ENCODE measurements at regions not wholly inside any gene's neighbourhood (a gene's known extent, or its start where the extent isn't known, plus 50 kb on each side); places are given as distances from the start of the nearest gene placed in this dataset.
"Not testable (repeated sequence)": the region's sequence is repeated elsewhere in the genome, so short reads cannot be mapped to it uniquely, and the experiment has no call there.

GRCh38 chr22:26964642-26965041, 307.3 kb downstream of the MIAT start:
- Histone ChIP-seq H3K36me3 (peaks cover 4% of the 10 kb centered on the region), H3K4me1 (no peaks in the 10 kb centered on the region), H3K27me3 (ENCODE audit: low read depth) (peaks cover 39% of the 10 kb centered on the region), H3K4me3 (no peak overlapping the region), H3K9me3 (replicated peaks) (peaks cover 11% of the 10 kb centered on the region), H3K27ac (replicated peaks) (no peak overlapping the region)
- no peak for DNase-seq
- no peak for TF ChIP-seq CTCF (IDR thresholded peaks at IDR 0.05; ENCODE audit: borderline replicate concordance)
- intact Hi-C loops (cut with micrococcal nuclease) = no loop called here

- no peak overlapping the region for H3K27ac ChIP-seq (replicated peaks)
- peaks cover 4% of the 10 kb centered on the region for H3K36me3 ChIP-seq
- no peak for DNase-seq
- H3K9me3 ChIP-seq (replicated peaks) = peaks cover 11% of the 10 kb centered on the region
- no peak overlapping the region for H3K4me3 ChIP-seq
- H3K27me3 ChIP-seq (ENCODE audit: low read depth) = peaks cover 32% of the 10 kb centered on the region
- TF ChIP-seq CTCF (IDR thresholded peaks at IDR 0.05; ENCODE audit: borderline replicate concordance) = no peak
- intact Hi-C loops (cut with micrococcal nuclease) = no loop called here
- no peaks in the 10 kb centered on the region for H3K4me1 ChIP-seq
Observed at GRCh38 chr22:26967282-26967681, 309.9 kb downstream of the MIAT start.

GRCh38 chr22:26968859-26969523, 311.6 kb downstream of the MIAT start:
- peaks cover 35% of the 10 kb centered on the region for H3K27me3 ChIP-seq (ENCODE audit: low read depth)
- DNase-seq = no peak
- H3K9me3 ChIP-seq (replicated peaks) = peaks cover 11% of the 10 kb centered on the region
- H3K4me1 ChIP-seq = no peaks in the 10 kb centered on the region
- H3K4me3 ChIP-seq = no peak overlapping the region
- intact Hi-C loops (cut with micrococcal nuclease) = no loop called here
- no peak for TF ChIP-seq CTCF (IDR thresholded peaks at IDR 0.05; ENCODE audit: borderline replicate concordance)
- peaks cover 4% of the 10 kb centered on the region for H3K36me3 ChIP-seq
- no peak overlapping the region for H3K27ac ChIP-seq (replicated peaks)

- Histone ChIP-seq H3K4me1 (no peaks in the 10 kb centered on the region), H3K27ac (replicated peaks) (no peak overlapping the region), H3K4me3 (no peak overlapping the region), H3K27me3 (ENCODE audit: low read depth) (peaks cover 52% of the 10 kb centered on the region), H3K9me3 (replicated peaks) (no peaks in the 10 kb centered on the region), H3K36me3 (no peaks in the 10 kb centered on the region)
- no peak for DNase-seq
- no peak for TF ChIP-seq CTCF (IDR thresholded peaks at IDR 0.05; ENCODE audit: borderline replicate concordance)
- intact Hi-C loops (cut with micrococcal nuclease) = no loop called here
Observed at GRCh38 chr22:26970809-26971394, 313.5 kb downstream of the MIAT start.

- no peak for DNase-seq
- no peak overlapping the region for H3K4me3 ChIP-seq
- no peak overlapping the region for H3K27ac ChIP-seq (replicated peaks)
- intact Hi-C loops (cut with micrococcal nuclease) = no loop called here
- no peaks in the 10 kb centered on the region for H3K4me1 ChIP-seq
- no peaks in the 10 kb centered on the region for H3K9me3 ChIP-seq (replicated peaks)
- peaks cover 66% of the 10 kb centered on the region for H3K27me3 ChIP-seq (ENCODE audit: low read depth)
- no peaks in the 10 kb centered on the region for H3K36me3 ChIP-seq
- no peak for TF ChIP-seq CTCF (IDR thresholded peaks at IDR 0.05; ENCODE audit: borderline replicate concordance)
Observed at GRCh38 chr22:26972286-26972685, 314.9 kb downstream of the MIAT start.

GRCh38 chr22:26972915-26973314, 315.5 kb downstream of the MIAT start:
- H3K4me1 ChIP-seq; intact Hi-C loops (cut with micrococcal nuclease); H3K27ac ChIP-seq (replicated peaks); DNase-seq; H3K9me3 ChIP-seq (replicated peaks); H3K4me3 ChIP-seq; H3K36me3 ChIP-seq: not testable (repeated sequence)
- peaks cover 66% of the 10 kb centered on the region for H3K27me3 ChIP-seq (ENCODE audit: low read depth)

All from left ventricle myocardium inferior (tissue), 1 donor.